K562 (cell line): ENCODE measurements at regions not wholly inside any gene's neighbourhood (a gene's known extent, or its start where the extent isn't known, plus 50 kb on each side); places are given as distances from the start of the nearest gene placed in this dataset.
A peak's percentile ranks its signal among the peaks of the same experiment; 100 is the strongest.

Experiments
- ATAC-seq: fragments of 200-7000 bp; cut with Tn5 transposase; 3 replicates; pipeline ENCODE4 v1.9.1; 2020; ENCODE audit warnings: moderate library complexity
- BruUV-seq: library from RNA; stranded (reverse); fragments of 400-500 nt; replicated peaks from 2 replicates; lab custom pipeline; 2021; lab: Mats Ljungman, UMichigan
- CTCF ChIA-PET: fragments of 300-600 bp; formaldehyde crosslinking; extraction: SDS; loops from one replicate; lab custom pipeline; 2021; ENCODE audit warnings: low intra/inter-chr PET ratio; lab: Yijun Ruan, JAX
- POLR2A ChIA-PET: fragments of 300-600, 350-650 bp; sonication (Branson Sonifier 250); formaldehyde crosslinking; extraction: SDS; loops from one replicate; lab custom pipeline; 2021; ENCODE audit warnings: antibody characterized with exemption, inconsistent platforms; lab: Yijun Ruan, JAX
- DNase-seq, 4 experiments: peaks; one replicate each; pipeline versions ENCODE4 v3.0.0 to v3.0.0-alpha.2; 2011 to 2018; ENCODE audit warnings: low spot score in 3 of 4, mixed read lengths in 3 of 4; ENCODE audit errors: extremely low read depth in 1 of 4
- FAIRE-seq: peaks from 2 replicates; lab custom pipeline; 2011; peaks lifted over from hg19 to GRCh38; lab: Jason Lieb, UNC
- H2AFZ ChIP-seq: 2 replicates; pipeline ENCODE4 v1.6.0; 2011; ENCODE audit warnings: low read depth, low read length, control low read depth, inconsistent platforms
- H3K27ac ChIP-seq: fragments of 200-600 bp; 3 replicates; pipeline ENCODE4 v1.8.0; 2011; ENCODE audit warnings: low read depth, mild to moderate bottlenecking, control low read depth, inconsistent platforms, low read length, moderate library complexity, mixed read lengths; ENCODE audit errors: extremely low read depth
- H3K27me3 ChIP-seq, 2 experiments: fragments of 300-600 bp in 1 of 2; 2 replicates in 1 of 2; 3 replicates in 1 of 2; pipeline versions ENCODE4 v1.6.0 to v1.8.0; 2011; ENCODE audit warnings: inconsistent platforms in 2 of 2, low read length in 2 of 2, mild to moderate bottlenecking in 1 of 2, mixed read lengths in 1 of 2, moderate library complexity in 1 of 2; ENCODE audit not compliant: control insufficient read depth in 2 of 2, insufficient read depth in 2 of 2
- H3K36me3 ChIP-seq: fragments of 300-600 bp; 3 replicates; pipeline ENCODE4 v1.8.0; 2011; ENCODE audit warnings: mild to moderate bottlenecking, low read length, inconsistent platforms; ENCODE audit not compliant: control insufficient read depth, insufficient read depth
- H3K4me1 ChIP-seq, 2 experiments: fragments of 200-600 bp in 1 of 2; replicated peaks in 1 of 2; 2 replicates in 1 of 2; 3 replicates in 1 of 2; pipeline versions ENCODE4 v1.5.1 to v1.8.0; 2011; ENCODE audit warnings: inconsistent platforms in 2 of 2, low read length in 2 of 2, mild to moderate bottlenecking in 1 of 2, mixed read lengths in 1 of 2, moderate library complexity in 1 of 2; ENCODE audit not compliant: control insufficient read depth in 2 of 2, insufficient read depth in 2 of 2
- H3K4me2 ChIP-seq: 2 replicates; pipeline ENCODE4 v1.6.1; 2011; ENCODE audit warnings: low read length, control low read depth, inconsistent platforms, mixed read lengths; ENCODE audit not compliant: insufficient read depth
- H3K4me3 ChIP-seq: fragments of 200-600 bp; sonication (generic), shearing (Covaris generic); 2 replicates; pipeline ENCODE4 v1.5.1; 2016; ENCODE audit warnings: control low read depth, inconsistent platforms
- H3K79me2 ChIP-seq: fragments of 200-600 bp; 3 replicates; pipeline ENCODE4 v1.8.0; 2011; ENCODE audit warnings: low read length, inconsistent platforms; ENCODE audit not compliant: control insufficient read depth, insufficient read depth
- H3K9ac ChIP-seq, 2 experiments: 2 replicates each; pipeline versions ENCODE4 v1.6.0 to v1.6.1; 2011; ENCODE audit warnings: low read depth in 2 of 2, low read length in 2 of 2, control low read depth in 1 of 2, inconsistent platforms in 1 of 2, mild to moderate bottlenecking in 1 of 2, mixed read lengths in 1 of 2; ENCODE audit not compliant: insufficient read depth in 1 of 2
- H3K9me1 ChIP-seq: one replicate; pipeline ENCODE4 v1.6.0; 2011; ENCODE audit warnings: inconsistent platforms, mild to moderate bottlenecking, low read length, moderate library complexity; ENCODE audit not compliant: control insufficient read depth, insufficient read depth
- H3K9me3 ChIP-seq: replicated peaks from 2 replicates; pipeline ENCODE4 v1.5.1; 2011; ENCODE audit warnings: low read depth, low read length, inconsistent platforms; ENCODE audit not compliant: control insufficient read depth, insufficient read depth
- H4K20me1 ChIP-seq: replicated peaks from 2 replicates; pipeline ENCODE4 v1.6.1; 2011; ENCODE audit warnings: low read length, inconsistent platforms, mixed read lengths; ENCODE audit not compliant: control insufficient read depth, insufficient read depth
- FOXM1 ChIP-seq, 2 experiments: fragments of 450-650 bp in 1 of 2; sonication (generic) in 1 of 2; formaldehyde crosslinking in 1 of 2; IDR thresholded peaks; 2 replicates each; pipeline versions ENCODE4 v1.6.1 to v1.9.0; 2017 to 2022; ENCODE audit warnings: low read depth in 2 of 2, mild to moderate bottlenecking in 2 of 2, missing genetic modification reagents in 1 of 2, moderate library complexity in 1 of 2
- PHF8 ChIP-seq: fragments of 200-600 bp; sonication (generic); IDR thresholded peaks from 2 replicates; pipeline ENCODE4 v1.6.1; 2012; ENCODE audit warnings: mixed run types, mild to moderate bottlenecking, inconsistent platforms, low read length, moderate library complexity, borderline replicate concordance
- POLR2G ChIP-seq: fragments of 200-400 bp; formaldehyde crosslinking; IDR thresholded peaks from 2 replicates; pipeline ENCODE4 v1.6.1; 2017; ENCODE audit warnings: low read depth, mild to moderate bottlenecking, antibody characterized with exemption, low read length, moderate library complexity
- SMAD1 ChIP-seq: fragments of 150-350 bp; IDR thresholded peaks from 2 replicates; pipeline ENCODE4 v1.6.1; 2014; ENCODE audit warnings: low read length, low read depth; ENCODE audit not compliant: partially characterized antibody
- ZNF444 ChIP-seq: fragments of 250-450 bp; sonication (Bioruptor Pico); IDR thresholded peaks from 2 replicates; pipeline ENCODE4 v1.4.0; 2020; ENCODE audit warnings: mild to moderate bottlenecking, moderate library complexity
- ZNF766 ChIP-seq: fragments of 200-800 bp; sonication (Bioruptor generic); conservative IDR thresholded peaks from 2 replicates; pipeline ENCODE4 v1.6.1; 2016; ENCODE audit warnings: missing genetic modification characterization, missing compliant biosample characterization
- WGBS: fragments of 100-300 bp; shearing (Covaris generic); methylation state at CpG from one replicate; pipeline ENCODE4 v1.1.6; 2016; ENCODE audit warnings: low coverage, mixed read lengths; ENCODE audit not compliant: insufficient coverage; ENCODE audit errors: missing lambda C conversion rate; 5-methylcytosine and 5-hydroxymethylcytosine counted together
- in situ Hi-C: fragments of 300-500 bp; cut with MboI; formaldehyde crosslinking; loops from 4 replicates; pipeline ENCODE4 v1.15.0; 2018; ENCODE audit warnings: inconsistent platforms, mixed read lengths
- intact Hi-C: fragments of 100-400 bp; cut with micrococcal nuclease; formaldehyde crosslinking; loops from 2 replicates; pipeline ENCODE4 v1.14.2; 2022
- TF ChIP-seq, protein P1 (sequence below): sonication (generic); formaldehyde crosslinking; IDR thresholded peaks from 2 replicates; pipeline ENCODE4 v1.9.0; 2022; ENCODE audit warnings: mild to moderate bottlenecking, missing genetic modification reagents
- TF ChIP-seq, protein P2 (sequence below): fragments of 450-650 bp; IDR thresholded peaks from 2 replicates; pipeline ENCODE4 v1.6.1; 2016; ENCODE audit warnings: low read depth, mild to moderate bottlenecking, moderate library complexity
- TF ChIP-seq, protein P3 (sequence below): fragments of 200-800 bp; sonication (Bioruptor generic); IDR thresholded peaks from 2 replicates; pipeline ENCODE4 v1.6.1; 2016; ENCODE audit warnings: missing genetic modification characterization, missing compliant biosample characterization

DNA sequence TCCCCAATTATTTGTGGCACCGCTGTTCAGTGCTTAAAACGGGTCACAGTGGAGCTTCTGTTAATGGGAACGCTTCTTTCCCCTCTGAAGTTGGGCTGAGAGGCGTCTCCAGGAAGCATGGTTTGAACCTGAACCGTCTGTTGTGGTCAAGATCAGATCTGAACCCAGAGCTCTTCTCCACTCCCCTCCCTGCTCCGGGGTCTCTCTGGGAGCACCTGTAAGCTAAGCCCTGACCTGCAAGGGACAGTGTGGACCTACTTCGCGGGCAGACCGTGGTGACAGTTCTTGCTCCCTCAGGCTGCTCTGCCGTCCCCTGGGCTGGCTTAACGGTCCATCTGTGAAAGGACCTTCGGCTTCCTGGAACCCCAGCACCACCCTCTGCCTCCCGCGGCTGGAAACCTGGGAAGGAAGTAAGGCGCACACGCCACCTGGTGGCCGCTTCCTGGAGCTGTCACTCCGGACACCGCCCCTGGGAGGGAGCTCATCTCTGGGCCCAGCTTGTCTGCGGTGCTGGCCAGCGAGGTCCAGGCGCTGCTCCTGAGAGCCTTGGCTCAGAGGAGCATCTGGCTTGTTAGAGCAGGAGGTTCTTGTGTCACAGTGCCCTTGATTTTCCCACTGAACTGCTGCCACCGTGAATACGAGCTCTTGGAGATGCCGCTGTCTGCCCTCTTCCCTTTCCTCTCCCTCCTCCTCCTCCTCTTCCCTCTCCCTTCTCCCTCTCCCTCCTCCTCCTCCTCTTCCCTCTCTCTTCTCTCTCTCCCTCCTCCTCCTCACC is 518.5 kb upstream of the EEF2KMT start:
- ATAC-seq (peak; percentile 100), DNase-seq (peak; percentile 86 to 89 (median 88)), FAIRE-seq (peak; percentile 79)
- H3K27me3 ChIP-seq: peaks cover 0 to 14% of the 10 kb centered on the region in 2 experiments; a peak in 3 of 5 replicates
- intact Hi-C loops: loop anchor here (5.0 kb wide), 1 partner anchor 114 kb away; no protein-coding TSS in a partner anchor
- in situ Hi-C loops: loop anchor here (25.0 kb wide), 1 partner anchor 379 kb away; no protein-coding TSS in a partner anchor
- H3K36me3 ChIP-seq: no peaks in the 10 kb centered on the region
- POLR2A ChIA-PET: interaction anchor here (0.6 to 1.0 kb wide), 8 partner anchors 8 to 1517 kb away, joined by 3 to 4 read pairs (median 3); no protein-coding TSS in a partner anchor
- H3K27ac ChIP-seq: no peak overlapping the region
- peak overlapping the region; percentile 97 for H2AFZ ChIP-seq
- WGBS: 8% methylated on average over 25 of the region's 25 CpGs
- peak overlapping the region; percentile 76 for H3K4me2 ChIP-seq
- H3K4me3 ChIP-seq: no peak overlapping the region
- H3K9me3 ChIP-seq: no peaks in the 10 kb centered on the region
- H3K79me2 ChIP-seq: no peaks in the 10 kb centered on the region
- H3K9me1 ChIP-seq: no peaks in the 10 kb centered on the region
- BruUV-seq: no TSS peak
- no peaks in the 10 kb centered on the region for H4K20me1 ChIP-seq
- peaks cover 0 to 5% of the 10 kb centered on the region in 2 experiments; a peak in 3 of 5 replicates for H3K4me1 ChIP-seq
- CTCF ChIA-PET: interaction anchor here (0.7 to 0.9 kb wide), 2 partner anchors 114 to 117 kb away, joined by 3 to 4 read pairs; no protein-coding TSS in a partner anchor
- 0 out of 4 replicates have a peak overlapping the region, but pooled peaks of 1 of the 2 experiments have one; percentile 41 for H3K9ac ChIP-seq
- TF ChIP-seq PHF8 (no peak), FOXM1 (IDR thresholded peaks at IDR 0.05; ENCODE audit: low read depth) (no peak), FOXM1 (CRISPR knock-in tag; IDR thresholded peaks at IDR 0.05; ENCODE audit: low read depth) (no peak), SMAD1 (no peak), POLR2G (0 out of 2 replicates have a peak, but pooled peaks have one; percentile 32), ZNF444 (CRISPR knock-in tag) (no peak), ZNF766 (no peak)
- TF ChIP-seq, protein P1, sequence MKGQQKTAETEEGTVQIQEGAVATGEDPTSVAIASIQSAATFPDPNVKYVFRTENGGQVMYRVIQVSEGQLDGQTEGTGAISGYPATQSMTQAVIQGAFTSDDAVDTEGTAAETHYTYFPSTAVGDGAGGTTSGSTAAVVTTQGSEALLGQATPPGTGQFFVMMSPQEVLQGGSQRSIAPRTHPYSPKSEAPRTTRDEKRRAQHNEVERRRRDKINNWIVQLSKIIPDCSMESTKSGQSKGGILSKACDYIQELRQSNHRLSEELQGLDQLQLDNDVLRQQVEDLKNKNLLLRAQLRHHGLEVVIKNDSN (CRISPR knock-in tag): no peak
- TF ChIP-seq, protein P2, sequence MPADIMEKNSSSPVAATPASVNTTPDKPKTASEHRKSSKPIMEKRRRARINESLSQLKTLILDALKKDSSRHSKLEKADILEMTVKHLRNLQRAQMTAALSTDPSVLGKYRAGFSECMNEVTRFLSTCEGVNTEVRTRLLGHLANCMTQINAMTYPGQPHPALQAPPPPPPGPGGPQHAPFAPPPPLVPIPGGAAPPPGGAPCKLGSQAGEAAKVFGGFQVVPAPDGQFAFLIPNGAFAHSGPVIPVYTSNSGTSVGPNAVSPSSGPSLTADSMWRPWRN: no peak
- TF ChIP-seq, protein P3, sequence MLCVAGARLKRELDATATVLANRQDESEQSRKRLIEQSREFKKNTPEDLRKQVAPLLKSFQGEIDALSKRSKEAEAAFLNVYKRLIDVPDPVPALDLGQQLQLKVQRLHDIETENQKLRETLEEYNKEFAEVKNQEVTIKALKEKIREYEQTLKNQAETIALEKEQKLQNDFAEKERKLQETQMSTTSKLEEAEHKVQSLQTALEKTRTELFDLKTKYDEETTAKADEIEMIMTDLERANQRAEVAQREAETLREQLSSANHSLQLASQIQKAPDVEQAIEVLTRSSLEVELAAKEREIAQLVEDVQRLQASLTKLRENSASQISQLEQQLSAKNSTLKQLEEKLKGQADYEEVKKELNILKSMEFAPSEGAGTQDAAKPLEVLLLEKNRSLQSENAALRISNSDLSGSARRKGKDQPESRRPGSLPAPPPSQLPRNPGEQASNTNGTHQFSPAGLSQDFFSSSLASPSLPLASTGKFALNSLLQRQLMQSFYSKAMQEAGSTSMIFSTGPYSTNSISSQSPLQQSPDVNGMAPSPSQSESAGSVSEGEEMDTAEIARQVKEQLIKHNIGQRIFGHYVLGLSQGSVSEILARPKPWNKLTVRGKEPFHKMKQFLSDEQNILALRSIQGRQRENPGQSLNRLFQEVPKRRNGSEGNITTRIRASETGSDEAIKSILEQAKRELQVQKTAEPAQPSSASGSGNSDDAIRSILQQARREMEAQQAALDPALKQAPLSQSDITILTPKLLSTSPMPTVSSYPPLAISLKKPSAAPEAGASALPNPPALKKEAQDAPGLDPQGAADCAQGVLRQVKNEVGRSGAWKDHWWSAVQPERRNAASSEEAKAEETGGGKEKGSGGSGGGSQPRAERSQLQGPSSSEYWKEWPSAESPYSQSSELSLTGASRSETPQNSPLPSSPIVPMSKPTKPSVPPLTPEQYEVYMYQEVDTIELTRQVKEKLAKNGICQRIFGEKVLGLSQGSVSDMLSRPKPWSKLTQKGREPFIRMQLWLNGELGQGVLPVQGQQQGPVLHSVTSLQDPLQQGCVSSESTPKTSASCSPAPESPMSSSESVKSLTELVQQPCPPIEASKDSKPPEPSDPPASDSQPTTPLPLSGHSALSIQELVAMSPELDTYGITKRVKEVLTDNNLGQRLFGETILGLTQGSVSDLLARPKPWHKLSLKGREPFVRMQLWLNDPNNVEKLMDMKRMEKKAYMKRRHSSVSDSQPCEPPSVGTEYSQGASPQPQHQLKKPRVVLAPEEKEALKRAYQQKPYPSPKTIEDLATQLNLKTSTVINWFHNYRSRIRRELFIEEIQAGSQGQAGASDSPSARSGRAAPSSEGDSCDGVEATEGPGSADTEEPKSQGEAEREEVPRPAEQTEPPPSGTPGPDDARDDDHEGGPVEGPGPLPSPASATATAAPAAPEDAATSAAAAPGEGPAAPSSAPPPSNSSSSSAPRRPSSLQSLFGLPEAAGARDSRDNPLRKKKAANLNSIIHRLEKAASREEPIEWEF: no peak
